Type B pancreatic cell (in vitro differentiated cells): ENCODE measurements at regions not wholly inside any gene's neighbourhood (a gene's known extent, or its start where the extent isn't known, plus 50 kb on each side); places are given as distances from the start of the nearest gene placed in this dataset.

ENCODE experiments used
- DNase-seq: peaks from one replicate; pipeline ENCODE4 v3.0.0; 2021; ENCODE audit warnings: mixed read lengths; ENCODE audit not compliant: unreplicated experiment; ENCODE audit errors: extremely low spot score
- H3K27ac Mint-ChIP-seq: 2 replicates; pipeline ENCODE4 v1.8.0; 2021; ENCODE audit warnings: mild to moderate bottlenecking, mixed read lengths
- H3K27me3 Mint-ChIP-seq: 2 replicates; pipeline ENCODE4 v1.8.0; 2021; ENCODE audit warnings: mixed read lengths
- H3K36me3 Mint-ChIP-seq: 2 replicates; pipeline ENCODE4 v1.8.0; 2021; ENCODE audit warnings: mixed read lengths
- H3K4me1 Mint-ChIP-seq: one replicate; pipeline ENCODE4 v1.8.0; 2021; ENCODE audit warnings: mixed read lengths; ENCODE audit not compliant: unreplicated experiment
- H3K4me3 Mint-ChIP-seq: 2 replicates; pipeline ENCODE4 v1.8.0; 2021; ENCODE audit warnings: mild to moderate bottlenecking, mixed read lengths
- H3K9me3 Mint-ChIP-seq: 2 replicates; pipeline ENCODE4 v1.8.0; 2021; ENCODE audit warnings: mixed read lengths
- TF ChIP-seq, protein P1 (sequence below): fragments of 200-600 bp; sonication (generic); conservative IDR thresholded peaks from 2 replicates; pipeline ENCODE4 v1.5.0; 2021; ENCODE audit warnings: antibody characterized with exemption, mild to moderate bottlenecking

DNA sequence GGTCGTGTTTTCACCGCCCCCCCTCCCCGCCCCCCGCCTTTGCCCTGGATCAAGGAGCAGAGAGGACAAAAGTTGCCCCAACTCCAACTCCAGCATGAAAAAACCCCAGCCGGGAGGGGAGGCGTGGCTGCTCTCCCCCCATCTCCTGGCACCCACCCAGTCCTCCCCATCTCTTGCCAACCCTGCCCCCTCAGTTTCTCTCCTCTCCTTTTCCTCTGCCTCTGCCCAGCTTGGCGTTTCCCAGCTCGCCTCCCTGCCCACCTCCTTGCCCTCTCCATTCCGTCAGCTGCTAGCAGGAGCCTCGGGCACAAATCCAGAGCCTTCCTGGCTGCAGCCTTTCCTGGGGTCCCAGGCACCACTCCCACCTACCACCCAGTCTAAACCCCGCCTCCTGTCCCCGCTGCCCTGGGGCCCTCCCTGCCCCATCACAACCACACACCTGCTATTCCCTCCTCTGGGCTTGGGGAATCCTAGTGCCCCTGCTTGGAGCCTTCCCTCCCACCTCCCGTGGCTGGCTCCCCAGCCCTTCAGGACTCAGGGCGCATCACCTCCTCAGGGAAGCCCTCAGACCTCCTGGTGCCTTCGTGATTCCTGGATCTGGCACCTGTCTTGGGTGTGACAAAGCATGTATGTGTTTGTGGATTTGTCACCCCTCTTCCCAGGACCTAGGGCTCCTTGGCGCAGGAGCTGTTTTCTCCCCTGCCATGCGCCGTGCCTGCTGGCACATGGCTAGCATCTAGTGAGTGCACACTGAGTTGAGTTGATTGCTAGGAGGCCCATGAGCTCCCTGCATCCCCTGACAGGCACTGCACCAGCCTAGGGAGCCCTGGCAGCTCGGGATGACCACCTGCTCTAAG lies 209.1 kb downstream of the TFCP2L1 start:
- TF ChIP-seq, protein P1, sequence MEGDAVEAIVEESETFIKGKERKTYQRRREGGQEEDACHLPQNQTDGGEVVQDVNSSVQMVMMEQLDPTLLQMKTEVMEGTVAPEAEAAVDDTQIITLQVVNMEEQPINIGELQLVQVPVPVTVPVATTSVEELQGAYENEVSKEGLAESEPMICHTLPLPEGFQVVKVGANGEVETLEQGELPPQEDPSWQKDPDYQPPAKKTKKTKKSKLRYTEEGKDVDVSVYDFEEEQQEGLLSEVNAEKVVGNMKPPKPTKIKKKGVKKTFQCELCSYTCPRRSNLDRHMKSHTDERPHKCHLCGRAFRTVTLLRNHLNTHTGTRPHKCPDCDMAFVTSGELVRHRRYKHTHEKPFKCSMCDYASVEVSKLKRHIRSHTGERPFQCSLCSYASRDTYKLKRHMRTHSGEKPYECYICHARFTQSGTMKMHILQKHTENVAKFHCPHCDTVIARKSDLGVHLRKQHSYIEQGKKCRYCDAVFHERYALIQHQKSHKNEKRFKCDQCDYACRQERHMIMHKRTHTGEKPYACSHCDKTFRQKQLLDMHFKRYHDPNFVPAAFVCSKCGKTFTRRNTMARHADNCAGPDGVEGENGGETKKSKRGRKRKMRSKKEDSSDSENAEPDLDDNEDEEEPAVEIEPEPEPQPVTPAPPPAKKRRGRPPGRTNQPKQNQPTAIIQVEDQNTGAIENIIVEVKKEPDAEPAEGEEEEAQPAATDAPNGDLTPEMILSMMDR, result no peak
- no peak for DNase-seq
- Mint-ChIP-seq H3K36me3 (no peaks in the 10 kb centered on the region), H3K27ac (peak overlapping the region; percentile 51), H3K9me3 (no peaks in the 10 kb centered on the region), H3K27me3 (peaks cover 18% of the 10 kb centered on the region), H3K4me3 (peak overlapping the region; percentile 45), H3K4me1 (peaks cover 30% of the 10 kb centered on the region)

DNA sequence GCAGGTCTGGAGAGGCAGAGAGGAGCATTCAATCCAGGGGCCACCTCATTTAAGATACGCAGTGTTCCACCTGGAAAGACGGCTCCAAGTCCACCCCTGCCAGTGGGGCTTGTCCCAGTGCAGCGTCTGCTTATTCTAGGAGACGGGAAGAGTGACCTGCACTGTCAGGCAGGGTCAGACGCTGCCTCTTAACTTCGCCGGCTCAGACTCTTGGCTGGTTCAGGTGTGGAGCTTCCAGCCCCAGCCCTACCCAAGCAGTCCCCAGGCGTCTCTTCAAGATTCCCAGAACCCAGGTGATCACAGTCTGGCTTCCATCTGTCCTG lies 208.5 kb downstream of the TFCP2L1 start:
- H3K4me1 Mint-ChIP-seq, result peaks cover 29% of the 10 kb centered on the region

DNA sequence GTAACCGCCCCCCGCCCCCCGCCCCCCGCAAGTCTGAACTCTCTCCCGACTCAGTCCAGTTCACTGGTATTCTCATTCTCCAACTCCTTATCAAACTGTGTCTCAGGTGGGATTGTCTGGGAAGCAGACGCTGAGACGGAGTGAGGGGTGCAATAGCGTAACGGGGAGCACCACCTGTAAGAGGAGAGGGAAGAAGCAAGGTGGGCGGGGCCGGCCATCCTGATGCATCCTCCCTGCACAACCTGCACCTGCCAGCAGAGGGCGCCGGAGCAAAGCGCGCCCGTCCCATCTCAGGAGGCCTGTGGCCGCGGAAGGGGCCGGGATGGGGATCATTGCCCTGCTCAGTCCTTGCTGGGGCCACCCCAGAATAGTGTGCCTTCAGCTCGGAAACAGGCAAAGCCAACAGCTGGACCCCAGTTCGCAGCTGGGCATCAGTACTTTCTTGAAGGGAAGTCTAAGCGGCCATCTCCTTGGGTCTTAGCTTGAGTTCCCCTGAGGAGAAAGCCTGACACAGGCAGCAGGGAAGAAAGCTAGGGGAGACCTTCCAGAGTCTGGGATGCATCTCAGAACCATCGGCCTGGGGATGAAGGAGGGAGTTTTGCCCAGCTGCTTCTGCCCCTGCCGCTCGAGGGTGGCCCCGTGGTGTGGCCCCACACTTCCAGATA lies 208.0 kb downstream of the TFCP2L1 start:
- no peaks in the 10 kb centered on the region for H3K36me3 Mint-ChIP-seq
- H3K9me3 Mint-ChIP-seq, result no peaks in the 10 kb centered on the region
- H3K4me3 Mint-ChIP-seq, result no peak overlapping the region
- DNase-seq, result peak; percentile 82
- peaks cover 20% of the 10 kb centered on the region for H3K27me3 Mint-ChIP-seq
- TF ChIP-seq, protein P1, result peak; percentile 85
- no peak overlapping the region for H3K27ac Mint-ChIP-seq
- peaks cover 29% of the 10 kb centered on the region for H3K4me1 Mint-ChIP-seq

More for the DNA sequence above, 208.5 kb downstream of the TFCP2L1 start:
- peaks cover 24% of the 10 kb centered on the region for H3K27me3 Mint-ChIP-seq
- DNase-seq, result no peak
- H3K27ac Mint-ChIP-seq, result no peak overlapping the region
- no peak overlapping the region for H3K4me3 Mint-ChIP-seq
- TF ChIP-seq, protein P1, result no peak
- H3K36me3 Mint-ChIP-seq, result no peaks in the 10 kb centered on the region
- no peaks in the 10 kb centered on the region for H3K9me3 Mint-ChIP-seq

DNA sequence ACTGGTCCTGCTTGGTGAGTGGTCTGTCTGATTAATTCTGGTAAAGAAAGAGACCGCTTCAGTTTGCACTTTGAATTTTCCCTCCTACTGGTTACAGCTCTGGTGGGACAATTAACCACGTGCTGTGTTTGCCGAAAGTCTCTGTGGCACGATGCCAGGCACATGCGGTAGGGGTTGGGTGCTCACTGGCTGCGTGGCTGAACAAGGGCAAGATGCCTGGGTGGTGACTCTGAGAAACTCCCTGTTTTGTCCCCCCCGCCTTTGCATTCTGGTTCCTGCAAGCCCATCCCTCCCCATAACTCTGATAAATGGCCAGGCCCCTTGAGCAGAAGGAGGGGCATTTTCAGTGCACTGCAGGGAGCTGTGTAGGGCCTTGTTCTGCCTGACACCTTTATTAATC lies 206.1 kb downstream of the TFCP2L1 start:
- Mint-ChIP-seq H3K4me3 (no peak overlapping the region), H3K4me1 (peaks cover 29% of the 10 kb centered on the region), H3K27ac (no peak overlapping the region), H3K27me3 (peaks cover 24% of the 10 kb centered on the region), H3K36me3 (no peaks in the 10 kb centered on the region), H3K9me3 (no peaks in the 10 kb centered on the region)
- DNase-seq, result no peak
- TF ChIP-seq, protein P1, result no peak

DNA sequence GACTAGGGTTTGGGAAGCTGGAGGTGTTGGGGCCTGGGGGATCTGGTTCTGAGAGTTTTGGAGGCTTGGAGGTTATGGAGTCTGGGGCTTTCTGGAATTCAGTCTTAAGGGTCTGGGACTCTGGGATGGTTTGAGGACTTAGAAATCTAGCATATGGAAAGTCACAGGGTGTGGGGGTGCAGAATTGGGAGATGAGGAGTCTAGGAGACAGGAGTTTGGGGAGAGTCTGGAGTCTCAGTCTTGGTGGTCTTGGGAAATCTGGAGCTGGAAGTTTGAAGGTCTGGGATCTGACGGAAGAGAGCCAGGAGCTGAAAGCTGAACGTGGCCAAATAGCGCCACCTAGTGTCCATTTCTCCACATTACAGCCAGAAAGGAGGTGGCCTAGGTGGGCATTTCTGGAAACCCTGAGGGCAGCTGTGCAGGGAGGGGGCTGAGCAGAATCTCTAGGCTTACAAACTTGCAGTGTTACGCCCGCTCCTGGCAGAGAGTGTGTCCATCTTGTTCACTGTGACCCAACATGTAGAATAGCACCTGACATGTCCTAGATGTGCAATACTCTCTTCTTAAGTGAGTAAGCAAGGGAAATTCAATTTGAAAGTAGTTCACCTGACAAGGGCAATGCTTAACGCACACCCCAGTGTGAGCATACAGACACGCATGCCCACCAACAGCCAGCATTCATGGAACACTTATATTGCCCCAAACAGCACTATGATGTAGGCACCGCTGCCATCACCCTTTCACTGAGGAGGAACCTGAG lies 204.8 kb downstream of the TFCP2L1 start:
- peak; percentile 81 for DNase-seq
- Mint-ChIP-seq H3K27ac (peak overlapping the region; percentile 1), H3K9me3 (no peaks in the 10 kb centered on the region), H3K36me3 (no peaks in the 10 kb centered on the region), H3K4me3 (no peak overlapping the region), H3K4me1 (peaks cover 29% of the 10 kb centered on the region), H3K27me3 (peaks cover 32% of the 10 kb centered on the region)
- TF ChIP-seq, protein P1, result peak; percentile 95
